Muscle of back (tissue), 3 donors: ENCODE measurements at regions not wholly inside any gene's neighbourhood (a gene's known extent, or its start where the extent isn't known, plus 50 kb on each side); places are given as distances from the start of the nearest gene placed in this dataset.
A peak's percentile ranks its signal among the peaks of the same experiment; 100 is the strongest.
"Not testable (repeated sequence)": the region's sequence is repeated elsewhere in the genome, so short reads cannot be mapped to it uniquely, and the experiment has no call there.

ENCODE experiments used
- DNase-seq, 3 donors: peaks; one replicate each; pipeline versions ENCODE4 v3.0.0 to v3.0.0-alpha.2; 2013

DNA sequence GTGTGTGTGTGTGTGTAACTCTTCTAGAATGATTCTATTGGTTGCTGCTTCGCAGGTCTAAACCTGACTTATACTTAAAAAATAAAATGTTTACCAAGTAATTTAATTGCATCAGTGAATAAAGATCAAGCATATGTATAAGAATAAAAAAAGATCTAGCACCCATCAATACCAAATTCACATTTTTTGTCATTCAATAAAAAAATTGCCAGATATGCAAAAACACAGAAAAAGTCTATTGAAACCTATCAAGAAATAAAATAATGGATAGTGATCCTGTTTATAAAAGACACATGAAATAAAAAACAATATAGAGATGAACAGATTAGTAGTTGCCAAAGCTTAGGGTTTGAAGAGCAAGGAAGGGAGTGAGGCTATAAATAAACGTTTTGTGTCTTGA is 2095.0 kb upstream of the ACO1 start:
- no peak for DNase-seq

- not testable (repeated sequence) for DNase-seq
Measured at GRCh38 chr9:30292026-30292425, 2092.4 kb upstream of the ACO1 start.

DNA sequence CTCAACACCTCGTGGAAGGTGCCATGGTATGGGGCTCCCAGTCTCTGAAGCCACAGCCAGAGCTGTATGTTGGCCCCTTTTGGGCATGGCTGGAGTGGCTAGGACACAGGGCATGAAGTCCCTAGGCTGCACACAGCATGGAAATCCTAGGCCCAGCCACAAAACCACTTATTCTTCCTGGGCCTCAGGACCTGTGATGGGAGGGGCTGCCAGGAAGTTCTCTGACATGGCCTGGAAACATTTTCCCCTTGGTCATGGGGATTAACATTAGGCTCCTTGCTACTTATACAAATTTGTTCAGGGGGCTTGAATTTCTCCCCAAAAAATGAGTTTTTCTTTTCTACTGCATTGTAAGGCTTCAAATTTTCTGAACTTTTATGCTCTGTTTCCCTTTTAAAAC is 2091.2 kb upstream of the ACO1 start:
- no peak for DNase-seq

GRCh38 chr9:30299126-30299780 is 2085.2 kb upstream of the ACO1 start:
- no peak for DNase-seq

GRCh38 chr9:30301271-30301963 is 2083.0 kb upstream of the ACO1 start:
- peak; percentile 3 to 44 (median 5) for DNase-seq

- DNase-seq: no peak
Measured at GRCh38 chr9:30310711-30311110, 2073.7 kb upstream of the ACO1 start.

GRCh38 chr9:30329431-30329830 is 2055.0 kb upstream of the ACO1 start:
- peak in 2 of 3 donors; percentile 12 to 13 for DNase-seq

GRCh38 chr9:30348904-30349303 is 2035.5 kb upstream of the ACO1 start:
- DNase-seq: no peak

GRCh38 chr9:30349526-30350513 is 2034.6 kb upstream of the ACO1 start:
- DNase-seq: no peak

DNA sequence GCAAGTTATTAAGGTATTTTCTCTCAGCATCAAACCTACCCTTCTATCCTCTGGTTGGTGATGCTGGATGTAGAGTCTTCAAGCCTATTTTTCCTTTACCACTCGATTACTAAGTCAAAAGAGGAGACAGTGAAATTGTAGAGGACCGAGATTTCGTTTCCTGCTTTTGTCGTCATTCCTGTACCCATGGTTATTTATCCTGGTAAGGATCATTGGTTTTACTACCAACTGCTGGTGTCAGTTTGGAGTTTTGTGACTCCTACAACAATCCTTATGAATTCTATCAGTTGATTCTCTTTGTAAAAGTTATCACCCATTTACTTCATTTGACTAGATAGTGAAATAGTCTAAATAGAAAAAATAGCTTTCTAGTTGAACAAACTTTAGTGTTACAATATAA is 2028.2 kb upstream of the ACO1 start:
- DNase-seq: no peak

GRCh38 chr9:30362373-30362772 is 2022.1 kb upstream of the ACO1 start:
- DNase-seq: no peak

- DNase-seq: not testable (repeated sequence)
Measured at GRCh38 chr9:30366140-30366539, 2018.3 kb upstream of the ACO1 start.

DNA sequence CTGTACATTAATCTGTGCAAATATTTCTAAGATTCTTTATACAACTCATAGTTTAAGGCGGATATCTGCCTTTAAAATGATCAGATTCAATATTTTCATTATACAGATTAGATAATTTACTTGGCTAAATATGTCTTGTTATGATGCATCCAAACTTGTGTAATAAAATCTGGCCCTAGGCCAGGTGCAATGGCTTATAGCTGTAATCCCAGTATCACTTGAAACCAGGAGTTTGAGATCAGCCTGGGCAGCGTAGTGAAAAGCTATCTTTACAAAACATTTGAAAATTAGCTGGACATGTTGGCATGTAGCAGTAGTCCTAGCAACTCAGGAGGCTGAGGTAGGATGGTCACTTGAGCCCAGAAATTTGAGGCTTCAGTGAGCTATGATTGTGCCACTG is 2002.2 kb upstream of the ACO1 start:
- DNase-seq: peak in 2 of 3 donors; percentile 1 to 2

GRCh38 chr9:30410273-30410672 is 1974.2 kb upstream of the ACO1 start:
- DNase-seq: no peak

DNA sequence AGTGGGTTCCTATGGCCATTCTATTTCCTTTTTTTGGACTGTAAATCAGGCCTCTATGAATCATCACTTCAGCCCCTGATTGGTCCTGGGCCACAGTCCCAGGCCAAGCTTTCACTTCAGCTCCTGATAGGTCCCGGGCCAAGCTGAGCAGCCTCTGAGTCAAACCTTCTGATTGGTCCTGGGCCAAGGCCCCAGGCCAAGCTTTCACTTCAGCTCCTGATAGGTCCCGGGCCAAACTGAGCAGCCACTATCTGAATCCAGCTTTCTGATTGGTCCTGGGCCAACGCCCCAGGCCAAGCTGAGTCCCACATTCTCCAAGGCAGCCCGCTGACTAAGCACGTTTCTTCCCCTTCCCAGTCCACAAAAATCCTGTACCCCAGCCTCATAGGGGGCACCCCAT is 1972.9 kb upstream of the ACO1 start:
- DNase-seq: no peak

- DNase-seq: no peak
Measured at GRCh38 chr9:30459156-30459555, 1925.3 kb upstream of the ACO1 start.

DNA sequence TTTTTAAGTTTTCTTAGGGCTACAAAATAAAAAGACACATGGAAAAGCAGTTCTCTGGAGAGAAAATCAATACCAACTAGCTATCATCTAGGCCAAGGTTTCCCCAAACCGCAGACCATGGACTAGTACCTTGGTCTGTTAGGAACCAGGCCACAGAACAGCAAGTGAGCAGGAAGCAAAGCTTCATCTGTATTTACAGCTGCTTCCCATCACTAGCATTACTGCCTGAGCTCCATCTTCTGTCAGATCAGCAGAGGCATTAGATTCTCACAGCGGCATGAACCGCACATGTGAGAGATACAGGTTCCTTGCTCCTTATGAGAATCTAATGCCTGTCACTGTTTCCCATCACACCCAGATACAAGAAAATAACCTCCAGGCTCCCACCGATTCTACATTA is 1907.6 kb upstream of the ACO1 start:
- DNase-seq: no peak

DNA sequence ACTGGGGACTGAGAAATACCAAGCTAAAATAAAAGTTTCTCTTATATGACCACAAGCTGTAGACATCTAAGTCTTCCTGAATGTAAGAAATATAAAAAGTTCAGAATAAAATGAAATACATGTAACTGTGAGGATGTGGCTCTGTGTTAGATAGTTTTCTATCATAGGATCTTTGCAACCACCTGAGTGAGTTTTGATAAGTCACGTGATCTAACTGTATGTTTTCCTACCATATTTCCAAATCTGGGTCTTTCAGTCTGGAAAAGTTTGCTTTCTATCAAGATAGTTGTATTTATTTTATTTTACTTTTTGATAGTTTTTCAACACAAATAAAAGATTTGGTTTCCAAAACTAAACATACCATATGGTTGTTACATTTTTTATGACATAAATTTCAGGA is 1905.8 kb upstream of the ACO1 start:
- DNase-seq: no peak

DNA sequence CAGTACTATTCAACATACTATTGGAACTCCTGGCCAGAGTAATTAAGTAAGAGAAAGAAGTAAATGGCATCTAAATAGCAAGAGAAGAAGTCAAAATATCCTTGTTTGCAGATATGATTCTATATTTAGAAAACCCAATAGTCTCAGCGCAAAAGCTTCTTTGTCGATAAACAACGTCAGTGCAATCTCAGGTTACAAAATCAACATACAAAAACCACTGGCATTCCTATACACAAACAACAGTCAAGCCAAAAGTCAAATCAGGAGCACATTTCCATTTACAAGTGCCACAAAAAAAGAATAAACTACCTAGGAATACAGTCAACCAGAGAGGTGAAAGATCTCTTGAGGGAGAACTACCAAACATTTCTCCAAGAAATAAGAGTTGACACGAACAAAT is 1901.9 kb upstream of the ACO1 start:
- no peak for DNase-seq

DNA sequence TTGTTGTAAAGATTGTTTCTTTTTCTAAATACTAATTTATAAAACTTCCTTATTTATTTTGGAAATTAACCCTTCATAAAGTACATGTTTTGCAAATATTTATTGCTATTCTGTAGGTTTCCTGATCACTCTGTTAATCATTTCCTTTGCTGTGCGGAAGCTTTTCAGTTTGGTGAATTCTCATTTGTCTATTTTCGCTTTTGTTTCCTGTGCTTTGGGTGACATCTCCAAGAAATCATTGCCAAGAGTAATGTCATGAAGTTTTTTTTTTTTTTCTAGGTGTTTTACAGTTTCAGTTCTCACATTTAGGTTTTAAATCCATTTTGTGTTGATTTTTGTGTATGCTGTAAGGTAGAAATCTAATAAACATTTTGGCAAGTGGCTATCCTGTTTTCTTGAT is 1899.8 kb upstream of the ACO1 start:
- no peak for DNase-seq

GRCh38 chr9:30504502-30504905 is 1879.9 kb upstream of the ACO1 start:
- no peak for DNase-seq

GRCh38 chr9:30505311-30505710 is 1879.1 kb upstream of the ACO1 start:
- DNase-seq: no peak

- DNase-seq: no peak
Measured at GRCh38 chr9:30506749-30507148, 1877.7 kb upstream of the ACO1 start.
